Thymus (tissue), 11 donors: ENCODE measurements at regions not wholly inside any gene's neighbourhood (a gene's known extent, or its start where the extent isn't known, plus 50 kb on each side); places are given as distances from the start of the nearest gene placed in this dataset.

Experiments
- DNase-seq, 9 donors: peaks; one replicate each; pipeline ENCODE4 v3.0.0-alpha.2; 2013; ENCODE audit warnings: low spot score in 9 of 9, low read depth in 6 of 9, missing footprints in 1 of 9
- H3K27ac ChIP-seq, 2 donors: one replicate each; pipeline ENCODE4 v1.5.1; 2013; ENCODE audit warnings: control low read depth in 1 of 2, low read depth in 1 of 2, low read length in 1 of 2, mild to moderate bottlenecking in 1 of 2, moderate library complexity in 1 of 2
- H3K27me3 ChIP-seq, 2 donors: one replicate each; pipeline ENCODE4 v1.5.1; 2013; ENCODE audit warnings: low read length in 1 of 2; ENCODE audit not compliant: control insufficient read depth in 2 of 2, insufficient read depth in 1 of 2
- H3K36me3 ChIP-seq, 2 donors: one replicate each; pipeline ENCODE4 v1.5.1; 2013; ENCODE audit warnings: low read length in 1 of 2, mild to moderate bottlenecking in 1 of 2, moderate library complexity in 1 of 2; ENCODE audit not compliant: control insufficient read depth in 2 of 2, insufficient read depth in 2 of 2
- H3K4me1 ChIP-seq, 2 donors: one replicate each; pipeline ENCODE4 v1.5.1; 2013; ENCODE audit warnings: low read length in 2 of 2; ENCODE audit not compliant: control insufficient read depth in 2 of 2, insufficient read depth in 2 of 2
- H3K4me3 ChIP-seq, 2 donors: one replicate each; pipeline ENCODE4 v1.5.1; 2013; ENCODE audit warnings: low read length in 2 of 2, control low read depth in 1 of 2, mild to moderate bottlenecking in 1 of 2
- H3K9me3 ChIP-seq, 2 donors: one replicate each; pipeline ENCODE4 v1.5.1; 2013; ENCODE audit warnings: low read length in 1 of 2, mild to moderate bottlenecking in 1 of 2; ENCODE audit not compliant: control insufficient read depth in 2 of 2, insufficient read depth in 1 of 2
- WGBS: extraction: QIAGEN DNeasy Blood & Tissue Kit; methylation state at CpG from one replicate; pipeline ENCODE4 v1.1.7; 2013; 5-methylcytosine and 5-hydroxymethylcytosine counted together
- donor health status: healthy.

DNA sequence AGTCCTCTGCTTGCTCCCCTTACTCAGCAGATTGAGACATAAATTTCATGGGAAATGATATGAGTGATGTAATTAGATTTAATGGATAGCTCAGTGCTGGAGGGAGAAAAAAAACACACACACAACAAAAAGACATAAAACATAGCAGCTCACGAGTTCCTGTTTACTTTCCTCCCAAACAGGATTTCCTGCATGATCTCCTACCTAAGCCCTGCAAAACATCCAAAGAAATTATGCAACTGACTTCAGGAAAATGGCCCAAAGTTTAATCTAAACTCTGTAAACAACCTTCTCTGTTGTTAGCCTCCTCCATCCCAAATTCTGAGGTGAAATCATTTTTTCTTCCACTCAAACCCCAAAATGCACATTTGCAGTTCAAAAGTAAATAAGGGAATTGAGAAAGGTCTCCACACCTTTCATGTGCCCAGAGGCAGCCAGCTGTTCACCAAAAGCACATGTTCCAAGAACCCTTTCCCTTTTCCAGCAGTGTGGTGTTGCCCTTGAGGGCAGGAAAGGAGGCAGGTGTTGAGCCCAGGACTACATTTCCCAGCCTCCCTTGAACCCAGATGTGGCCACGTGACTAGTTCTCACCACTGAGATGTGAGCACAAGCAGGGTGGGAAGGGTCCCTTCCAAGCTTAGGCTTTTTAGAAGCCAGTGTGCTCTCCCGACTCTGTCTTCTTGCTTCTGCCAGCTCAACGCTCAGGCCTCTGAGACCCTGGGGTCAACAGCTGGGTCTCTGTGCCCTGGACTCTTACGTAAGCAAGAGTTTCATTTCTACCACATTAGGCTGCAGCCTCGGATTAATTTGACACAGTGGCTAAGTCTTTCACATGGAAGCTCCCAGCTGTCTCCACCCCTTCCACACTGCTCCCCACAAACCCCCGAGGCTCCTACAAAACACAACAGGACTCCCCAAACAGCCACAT lies 301.2 kb downstream of the CTTN start:
- 71% methylated on average over 7 of the region's 7 CpGs for WGBS
- Histone ChIP-seq H3K9me3 (no peaks in the 10 kb centered on the region), H3K4me3 (no peak overlapping the region), H3K36me3 (no peaks in the 10 kb centered on the region), H3K27ac (no peak overlapping the region), H3K4me1 (no peaks in the 10 kb centered on the region), H3K27me3 (no peaks in the 10 kb centered on the region)
- DNase-seq = no peak

DNA sequence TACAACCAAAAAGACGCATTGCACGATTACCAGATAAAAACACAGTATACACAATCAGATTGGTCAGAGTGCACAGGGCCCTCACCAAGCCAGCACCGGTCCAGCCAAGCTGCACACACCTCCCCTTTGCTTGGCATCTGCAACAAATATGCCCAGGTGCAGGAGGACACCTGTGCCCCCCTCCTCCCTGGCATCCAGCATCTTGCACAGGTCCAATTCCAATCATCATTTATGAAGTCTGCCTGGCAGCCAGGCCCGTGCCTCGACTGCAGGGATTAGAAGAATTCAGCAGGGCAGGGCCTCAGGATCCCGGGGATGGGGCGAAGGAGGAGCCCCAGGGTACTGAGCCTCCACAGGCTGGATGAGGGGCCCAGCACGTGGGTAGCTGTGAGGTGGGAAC lies 302.1 kb downstream of the CTTN start:
- DNase-seq = no peak
- no peak overlapping the region for H3K4me3 ChIP-seq
- no peaks in the 10 kb centered on the region for H3K9me3 ChIP-seq
- no peaks in the 10 kb centered on the region for H3K4me1 ChIP-seq
- H3K27me3 ChIP-seq = no peaks in the 10 kb centered on the region
- no peaks in the 10 kb centered on the region for H3K36me3 ChIP-seq
- 91% methylated on average over 8 of the region's 8 CpGs for WGBS
- no peak overlapping the region for H3K27ac ChIP-seq

DNA sequence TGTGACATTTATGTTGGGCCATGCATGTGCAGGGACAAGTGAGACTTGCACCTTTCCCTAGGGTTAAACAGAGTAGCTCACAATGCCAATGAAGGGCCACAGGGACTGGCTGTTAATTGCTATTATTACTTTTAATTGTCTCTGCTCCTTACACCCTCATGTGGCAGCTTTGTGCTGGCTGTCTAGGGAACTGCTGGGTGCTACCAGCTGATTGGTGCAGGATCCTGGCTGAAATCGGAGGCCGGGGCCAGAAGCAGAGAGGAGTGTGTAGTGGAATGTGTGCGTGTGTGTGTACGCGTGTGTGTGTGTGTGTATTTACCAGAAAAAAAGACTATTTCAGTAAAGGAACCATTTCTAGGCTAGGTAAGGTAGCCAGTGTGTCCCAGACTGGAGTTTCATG lies 302.5 kb downstream of the CTTN start:
- Histone ChIP-seq H3K36me3 (no peaks in the 10 kb centered on the region), H3K27ac (no peak overlapping the region), H3K9me3 (no peaks in the 10 kb centered on the region), H3K4me3 (no peak overlapping the region), H3K27me3 (no peaks in the 10 kb centered on the region), H3K4me1 (no peaks in the 10 kb centered on the region)
- 78% methylated on average over 5 of the region's 5 CpGs for WGBS
- no peak for DNase-seq

DNA sequence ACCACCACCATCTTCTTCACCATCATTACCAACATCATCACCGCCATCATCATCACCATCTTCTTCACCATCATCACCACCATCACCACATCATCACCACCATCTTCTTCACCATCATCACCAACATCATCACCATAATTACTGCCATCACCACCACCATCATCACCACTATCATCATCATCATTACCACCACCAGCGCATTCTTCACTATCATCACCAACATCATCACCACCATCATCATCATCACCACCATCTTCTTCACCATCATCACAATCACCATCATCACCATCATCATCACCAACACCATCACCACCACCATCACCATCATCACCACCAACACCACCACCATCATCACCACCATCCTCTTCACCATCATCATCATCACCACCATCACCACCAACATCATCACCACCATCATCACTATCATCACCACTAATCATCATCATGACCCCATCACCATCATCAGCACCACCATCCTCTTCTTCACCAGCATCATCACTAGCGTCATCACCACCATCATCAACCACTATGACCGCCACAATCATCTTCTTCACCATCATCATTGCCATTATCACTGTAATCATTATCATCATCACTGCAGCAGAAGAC lies 303.8 kb downstream of the CTTN start:
- DNase-seq = no peak
- Histone ChIP-seq H3K9me3 (no peaks in the 10 kb centered on the region), H3K27ac (no peak overlapping the region), H3K4me3 (no peak overlapping the region), H3K36me3 (no peaks in the 10 kb centered on the region), H3K27me3 (no peaks in the 10 kb centered on the region), H3K4me1 (no peaks in the 10 kb centered on the region)
- WGBS = 98% methylated on average over 4 of the region's 4 CpGs

DNA sequence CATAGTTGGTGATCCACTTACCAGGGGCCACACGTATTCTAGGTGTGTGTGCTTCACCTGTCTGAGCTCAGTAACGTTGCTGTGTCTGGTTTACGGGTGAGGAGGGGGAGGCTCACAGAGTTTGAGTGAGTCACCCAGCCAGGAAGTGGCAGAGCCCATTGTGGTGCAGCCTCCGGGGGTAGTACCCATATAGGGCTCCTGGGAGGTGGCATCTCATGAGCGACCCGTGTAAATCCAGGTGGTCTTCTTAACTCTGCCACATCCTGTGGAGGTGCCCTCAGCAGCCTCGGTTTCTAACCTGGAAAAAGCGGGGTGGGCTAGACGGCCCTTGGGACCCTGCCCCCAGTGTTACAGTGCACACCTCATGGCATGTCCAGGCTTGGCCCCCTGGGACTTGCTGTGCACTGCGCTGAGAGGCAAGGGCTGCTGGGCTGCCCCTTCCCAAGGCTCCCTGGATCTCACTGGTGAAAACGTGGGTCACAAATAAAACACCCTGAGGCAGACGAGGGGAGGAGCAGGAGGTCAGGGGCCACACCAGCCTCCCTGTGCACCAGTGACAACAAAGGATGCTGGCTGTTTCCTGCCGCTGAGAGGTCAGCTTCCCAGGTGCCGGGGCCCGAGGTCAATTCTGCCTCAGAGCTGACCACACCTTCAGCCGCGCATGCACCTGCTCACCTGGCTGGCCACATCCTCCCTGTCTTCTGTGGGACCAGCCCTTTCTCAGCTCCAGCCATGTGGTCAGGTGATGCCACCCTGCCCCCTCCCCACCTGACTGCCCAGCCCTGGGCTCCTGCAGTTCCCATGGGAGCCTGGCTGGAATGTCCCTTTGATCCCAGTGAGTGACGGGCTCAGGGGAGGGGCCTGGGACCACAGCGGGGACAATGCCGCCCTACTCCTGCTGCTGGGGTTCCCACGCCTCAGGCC lies 305.1 kb downstream of the CTTN start:
- no peaks in the 10 kb centered on the region for H3K36me3 ChIP-seq
- H3K27me3 ChIP-seq = no peaks in the 10 kb centered on the region
- no peak overlapping the region for H3K27ac ChIP-seq
- no peak overlapping the region for H3K4me3 ChIP-seq
- H3K9me3 ChIP-seq = no peaks in the 10 kb centered on the region
- H3K4me1 ChIP-seq = no peaks in the 10 kb centered on the region
- no peak for DNase-seq
- 75% methylated on average over 21 of the region's 21 CpGs for WGBS

DNA sequence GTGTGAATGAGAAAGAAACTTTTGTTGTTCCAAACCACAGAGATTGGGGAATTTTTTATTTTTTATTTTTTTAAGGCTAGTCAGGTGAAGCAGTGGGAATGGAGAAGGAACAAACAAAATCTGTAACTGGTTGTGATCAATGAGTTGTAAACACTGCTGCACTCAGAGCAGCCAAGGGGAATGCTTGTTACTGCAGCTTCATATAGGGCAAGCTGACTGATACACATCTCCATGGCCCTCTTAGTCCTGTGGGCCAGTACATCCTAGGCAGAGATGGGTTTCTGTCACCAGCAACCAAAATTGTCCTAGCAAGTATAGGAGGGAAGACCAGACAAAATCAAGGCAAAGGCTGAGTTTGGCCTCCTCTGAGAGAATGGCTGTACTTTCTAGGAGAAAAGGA lies 306.8 kb downstream of the CTTN start:
- no peak for DNase-seq
- Histone ChIP-seq H3K27ac (no peak overlapping the region), H3K27me3 (no peaks in the 10 kb centered on the region), H3K36me3 (no peaks in the 10 kb centered on the region), H3K4me1 (no peaks in the 10 kb centered on the region), H3K9me3 (no peaks in the 10 kb centered on the region), H3K4me3 (no peak overlapping the region)

DNA sequence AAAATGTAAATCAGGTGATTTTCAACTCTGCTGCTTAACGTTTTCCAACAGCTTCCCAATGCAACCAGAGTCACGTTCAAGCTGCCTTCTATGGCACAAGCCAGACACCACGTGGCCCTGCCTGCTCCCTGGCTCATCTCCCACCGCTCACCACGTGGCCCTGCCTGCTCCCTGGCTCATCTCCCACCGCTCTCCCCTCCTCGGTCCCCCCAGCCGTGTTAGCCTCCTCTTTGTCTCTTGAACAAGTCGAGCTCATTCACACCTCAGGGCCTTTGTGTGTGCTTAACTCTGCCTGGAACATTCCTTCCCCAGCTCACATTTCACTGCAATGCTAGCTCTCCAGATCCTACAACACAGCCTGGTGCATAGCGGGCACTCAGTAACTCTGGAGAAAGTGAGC lies 307.6 kb downstream of the CTTN start:
- Histone ChIP-seq H3K9me3 (no peaks in the 10 kb centered on the region), H3K4me1 (no peaks in the 10 kb centered on the region), H3K27ac (no peak overlapping the region), H3K36me3 (no peaks in the 10 kb centered on the region), H3K4me3 (no peak overlapping the region), H3K27me3 (no peaks in the 10 kb centered on the region)
- WGBS = 80% methylated on average over 10 of the region's 10 CpGs
- DNase-seq = no peak

DNA sequence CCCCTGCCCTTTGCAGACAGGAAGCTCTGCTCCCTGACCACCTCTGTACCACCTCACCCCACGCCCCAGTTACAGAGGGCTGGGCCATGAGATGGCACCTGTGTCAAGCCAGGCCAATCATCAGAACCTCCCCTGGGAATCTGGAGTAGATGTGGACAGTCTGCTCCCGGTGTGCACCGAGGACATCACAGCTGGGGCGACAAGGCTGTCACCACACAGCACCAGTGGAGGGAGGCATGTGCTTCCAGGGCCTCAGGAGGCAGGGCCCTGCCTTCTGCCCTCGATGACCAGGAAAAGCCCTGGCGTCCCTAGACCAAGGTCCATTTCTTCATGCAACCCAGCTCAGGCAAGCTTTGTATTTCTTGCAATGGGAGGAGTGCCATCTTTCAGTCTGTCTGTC lies 309.5 kb downstream of the CTTN start:
- peaks cover 0 to 9% of the 10 kb centered on the region in 2 donors for H3K27me3 ChIP-seq
- no peaks in the 10 kb centered on the region for H3K9me3 ChIP-seq
- WGBS = 93% methylated on average over 6 of the region's 6 CpGs
- no peak overlapping the region for H3K4me3 ChIP-seq
- no peaks in the 10 kb centered on the region for H3K36me3 ChIP-seq
- no peak for DNase-seq
- H3K27ac ChIP-seq = no peak overlapping the region
- no peaks in the 10 kb centered on the region for H3K4me1 ChIP-seq

DNA sequence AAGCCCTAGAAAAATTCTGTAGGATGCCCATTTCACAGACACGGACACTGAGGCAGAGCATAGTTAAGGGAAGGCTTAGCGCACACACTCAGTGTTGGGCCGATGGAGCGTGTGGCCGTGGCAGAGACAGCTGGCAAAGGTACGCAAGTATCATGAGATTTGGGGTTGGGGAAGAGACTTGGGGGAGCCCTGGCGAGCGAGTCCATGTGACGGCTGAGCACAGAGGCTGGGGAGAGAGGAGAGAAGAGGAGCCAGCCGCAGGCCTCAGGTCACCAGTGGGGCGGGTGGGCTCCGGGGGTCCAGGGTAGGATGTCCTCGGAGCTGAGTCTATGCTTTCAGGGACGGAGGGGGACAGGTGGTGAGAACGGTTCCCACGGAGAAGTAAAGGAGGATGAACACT lies 311.3 kb downstream of the CTTN start:
- Histone ChIP-seq H3K4me3 (no peak overlapping the region), H3K4me1 (no peaks in the 10 kb centered on the region), H3K36me3 (no peaks in the 10 kb centered on the region), H3K9me3 (no peaks in the 10 kb centered on the region), H3K27ac (no peak overlapping the region), H3K27me3 (peaks cover 0 to 13% of the 10 kb centered on the region in 2 donors)
- DNase-seq = no peak
- 97% methylated on average over 16 of the region's 16 CpGs for WGBS
